ENCODE measurements at regions not wholly inside any gene's neighbourhood (a gene's known extent, or its start where the extent isn't known, plus 50 kb on each side); places are given as distances from the start of the nearest gene placed in this dataset.

- Histone ChIP-seq H3K27ac (ENCODE audit: low read length) (no peak overlapping the region), H3K36me3 (ENCODE audit: control insufficient read depth, insufficient read depth, low read length) (no peaks in the 10 kb centered on the region), H3K9me3 (ENCODE audit: control insufficient read depth, insufficient read depth, low read depth, low read length) (no peaks in the 10 kb centered on the region), H3K4me1 (ENCODE audit: control insufficient read depth, insufficient read depth, low read length) (no peaks in the 10 kb centered on the region), H3K27me3 (ENCODE audit: control insufficient read depth, insufficient read depth, low read length) (no peaks in the 10 kb centered on the region), H3K4me3 (ENCODE audit: low read depth in 2 of 2, low read length in 2 of 2) (no peak overlapping the region)
- intact Hi-C loops (cut with micrococcal nuclease; ENCODE audit: unreplicated experiment): no loop called here
- ChIA-PET CTCF (no interaction called here), POLR2A (no interaction called here)
- in situ Hi-C loops (cut with HindIII; ENCODE audit: low pct_unique_long_range_greater_than_20kb, low sequenced_read_pairs): no loop called here
- no TSS peak for BruUV-seq (replicated peaks)
- TF ChIP-seq REST (IDR thresholded peaks at IDR 0.05; ENCODE audit: insufficient read depth in 1 of 2, low read depth in 2 of 2, low read length in 1 of 2) (no peak), POLR2AphosphoS5 (IDR thresholded peaks at IDR 0.05; ENCODE audit: low read depth, low read length) (no peak), CTCF (IDR thresholded peaks at IDR 0.05) (no peak), TCF7L2 (IDR thresholded peaks at IDR 0.05; ENCODE audit: low read depth, low read length) (no peak), SIN3A (IDR thresholded peaks at IDR 0.05; ENCODE audit: borderline replicate concordance, insufficient read depth, low read depth, low read length) (no peak)
- DNase-seq (ENCODE audit: low read depth, low spot score): no peak
- ATAC-seq: no peak
These were observed 72.7 kb upstream of the MAP4K4 start for GRCh38 chr2:101624706-101625332.

- in situ Hi-C loops (cut with HindIII; ENCODE audit: low pct_unique_long_range_greater_than_20kb, low sequenced_read_pairs): no loop called here
- Histone ChIP-seq H3K9me3 (ENCODE audit: control insufficient read depth, insufficient read depth, low read depth, low read length) (no peaks in the 10 kb centered on the region), H3K4me1 (ENCODE audit: control insufficient read depth, insufficient read depth, low read length) (no peaks in the 10 kb centered on the region), H3K27ac (ENCODE audit: low read length) (no peak overlapping the region), H3K4me3 (ENCODE audit: low read depth in 2 of 2, low read length in 2 of 2) (no peak overlapping the region), H3K36me3 (ENCODE audit: control insufficient read depth, insufficient read depth, low read length) (no peaks in the 10 kb centered on the region), H3K27me3 (ENCODE audit: control insufficient read depth, insufficient read depth, low read length) (no peaks in the 10 kb centered on the region)
- no peak for DNase-seq (ENCODE audit: low read depth, low spot score)
- intact Hi-C loops (cut with micrococcal nuclease; ENCODE audit: unreplicated experiment): no loop called here
- no peak for TF ChIP-seq POLR2AphosphoS5 (IDR thresholded peaks at IDR 0.05; ENCODE audit: low read depth, low read length)
- TF ChIP-seq CTCF (IDR thresholded peaks at IDR 0.05): no peak
- TF ChIP-seq REST (IDR thresholded peaks at IDR 0.05; ENCODE audit: insufficient read depth in 1 of 2, low read depth in 2 of 2, low read length in 1 of 2): no peak
- TF ChIP-seq SIN3A (IDR thresholded peaks at IDR 0.05; ENCODE audit: borderline replicate concordance, insufficient read depth, low read depth, low read length): no peak
- TF ChIP-seq TCF7L2 (IDR thresholded peaks at IDR 0.05; ENCODE audit: low read depth, low read length): no peak
- ATAC-seq: no peak
- BruUV-seq (replicated peaks): no TSS peak
- CTCF ChIA-PET: no interaction called here
- POLR2A ChIA-PET: no interaction called here
These were observed 74.4 kb upstream of the MAP4K4 start for GRCh38 chr2:101623031-101623521.
